H9 (cell line): ENCODE measurements at regions not wholly inside any gene's neighbourhood (a gene's known extent, or its start where the extent isn't known, plus 50 kb on each side); places are given as distances from the start of the nearest gene placed in this dataset.

Experiments
- DNase-seq: peaks from one replicate; pipeline ENCODE4 v3.0.0-alpha.2; 2017
- H2AFZ ChIP-seq: one replicate; pipeline ENCODE4 v1.6.1; 2013; ENCODE audit warnings: mild to moderate bottlenecking, low read length, control low read depth, moderate library complexity
- H2AK5ac ChIP-seq: 2 replicates; pipeline ENCODE4 v1.6.1; 2013; ENCODE audit warnings: low read length, control low read depth, mixed read lengths; ENCODE audit not compliant: insufficient read length
- H2BK120ac ChIP-seq: one replicate; pipeline ENCODE4 v1.6.1; 2013; ENCODE audit warnings: low read depth, mild to moderate bottlenecking, low read length, control low read depth, inconsistent platforms; ENCODE audit not compliant: poor library complexity, severe bottlenecking
- H2BK12ac ChIP-seq: 2 replicates; pipeline ENCODE4 v1.6.1; 2013; ENCODE audit warnings: low read length, control low read depth, mixed read lengths, low read depth; ENCODE audit not compliant: insufficient read length
- H2BK15ac ChIP-seq: 2 replicates; pipeline ENCODE4 v1.6.1; 2013; ENCODE audit warnings: low read depth, low read length, control low read depth
- H2BK20ac ChIP-seq: one replicate; pipeline ENCODE4 v1.6.1; 2013; ENCODE audit warnings: low read depth, mild to moderate bottlenecking, low read length, control low read depth, inconsistent platforms; ENCODE audit not compliant: poor library complexity, severe bottlenecking
- H2BK5ac ChIP-seq: 2 replicates; pipeline ENCODE4 v1.6.1; 2013; ENCODE audit warnings: low read length, control low read depth, mixed read lengths; ENCODE audit not compliant: insufficient read length
- H3K14ac ChIP-seq: 2 replicates; pipeline ENCODE4 v1.6.1; 2013; ENCODE audit warnings: low read length, control low read depth; ENCODE audit not compliant: insufficient read depth
- H3K18ac ChIP-seq: 2 replicates; pipeline ENCODE4 v1.6.1; 2013; ENCODE audit warnings: low read depth, mild to moderate bottlenecking, mixed read lengths, low read length, control low read depth; ENCODE audit not compliant: insufficient read length
- H3K23ac ChIP-seq: 2 replicates; pipeline ENCODE4 v1.6.1; 2013; ENCODE audit warnings: low read length, control low read depth, mixed read lengths, low read depth; ENCODE audit not compliant: insufficient read length
- H3K23me2 ChIP-seq: 2 replicates; pipeline ENCODE4 v1.6.1; 2013; ENCODE audit warnings: low read depth, mild to moderate bottlenecking, mixed read lengths, low read length, control low read depth; ENCODE audit not compliant: insufficient read length, poor library complexity, severe bottlenecking
- H3K27ac ChIP-seq: 2 replicates; pipeline ENCODE4 v1.5.1; 2013; ENCODE audit warnings: low read length, control low read depth, mixed read lengths, low read depth; ENCODE audit not compliant: insufficient read length
- H3K27me3 ChIP-seq: 2 replicates; pipeline ENCODE4 v1.6.1; 2013; ENCODE audit warnings: low read length, control low read depth, inconsistent platforms; ENCODE audit not compliant: insufficient read depth
- H3K4ac ChIP-seq: 2 replicates; pipeline ENCODE4 v1.6.1; 2013; ENCODE audit warnings: low read depth, mild to moderate bottlenecking, control low read depth, inconsistent platforms, low read length, moderate library complexity
- H3K4me1 ChIP-seq: 2 replicates; pipeline ENCODE4 v1.6.1; 2013; ENCODE audit warnings: low read length, control low read depth, inconsistent platforms; ENCODE audit not compliant: insufficient read depth
- H3K4me2 ChIP-seq: 2 replicates; pipeline ENCODE4 v1.6.1; 2013; ENCODE audit warnings: low read length, control low read depth, mixed read lengths; ENCODE audit not compliant: insufficient read length, insufficient read depth
- H3K56ac ChIP-seq: 2 replicates; pipeline ENCODE4 v1.6.1; 2013; ENCODE audit warnings: low read depth, mild to moderate bottlenecking, mixed read lengths, low read length, control low read depth; ENCODE audit not compliant: insufficient read length
- H3K79me1 ChIP-seq: 2 replicates; pipeline ENCODE4 v1.6.1; 2013; ENCODE audit warnings: low read depth, mild to moderate bottlenecking, moderate library complexity, low read length, control low read depth, inconsistent platforms; ENCODE audit not compliant: insufficient read depth, poor library complexity, severe bottlenecking
- H3K79me2 ChIP-seq: 2 replicates; pipeline ENCODE4 v1.6.1; 2013; ENCODE audit warnings: low read length, control low read depth, inconsistent platforms; ENCODE audit not compliant: insufficient read depth
- H3K9ac ChIP-seq: 2 replicates; pipeline ENCODE4 v1.6.1; 2013; ENCODE audit warnings: low read length, control low read depth, mixed read lengths; ENCODE audit not compliant: insufficient read length; ENCODE audit errors: extremely low read depth
- H3K9me3 ChIP-seq: one replicate; pipeline ENCODE4 v1.6.1; 2013; ENCODE audit warnings: low read depth, low read length, inconsistent platforms; ENCODE audit not compliant: control insufficient read depth
- H3T11ph ChIP-seq: one replicate; pipeline ENCODE4 v1.6.1; 2013; ENCODE audit warnings: mild to moderate bottlenecking, low read length, control low read depth, inconsistent platforms
- H4K20me1 ChIP-seq: one replicate; pipeline ENCODE4 v1.6.1; 2013; ENCODE audit not compliant: control insufficient read depth, insufficient read length, insufficient read depth
- H4K5ac ChIP-seq: 2 replicates; pipeline ENCODE4 v1.6.1; 2013; ENCODE audit warnings: low read depth, mild to moderate bottlenecking, mixed read lengths, low read length, control low read depth; ENCODE audit not compliant: insufficient read length
- H4K8ac ChIP-seq: replicated peaks from 2 replicates; pipeline ENCODE4 v1.6.1; 2013; ENCODE audit warnings: low read length, control low read depth, mixed read lengths, low read depth; ENCODE audit not compliant: insufficient read length
- H4K91ac ChIP-seq: 2 replicates; pipeline ENCODE4 v1.6.1; 2013; ENCODE audit warnings: low read depth, mild to moderate bottlenecking, moderate library complexity, mixed read lengths, low read length, control low read depth; ENCODE audit not compliant: insufficient read length
- H3K27ac Mint-ChIP-seq, 3 experiments: 2 replicates in 2 of 3; 3 replicates in 1 of 3; pipeline ENCODE4 v1.8.0; 2020 to 2021; ENCODE audit warnings: mixed read lengths in 3 of 3, mild to moderate bottlenecking in 1 of 3, moderate library complexity in 1 of 3
- H3K27me3 Mint-ChIP-seq: 2 replicates; pipeline ENCODE4 v1.8.0; 2021; ENCODE audit warnings: low read depth, mild to moderate bottlenecking, moderate library complexity, mixed read lengths
- H3K36me3 Mint-ChIP-seq, 3 experiments: 2 replicates in 2 of 3; 3 replicates in 1 of 3; pipeline ENCODE4 v1.8.0; 2020 to 2021; ENCODE audit warnings: low read depth in 3 of 3, mixed read lengths in 3 of 3; ENCODE audit not compliant: insufficient read depth in 1 of 3
- H3K4me1 Mint-ChIP-seq, 2 experiments: 2 replicates each; pipeline ENCODE4 v1.8.0; 2020; ENCODE audit warnings: mixed read lengths in 2 of 2
- H3K4me3 Mint-ChIP-seq, 2 experiments: 2 replicates in 1 of 2; 3 replicates in 1 of 2; pipeline ENCODE4 v1.8.0; 2020 to 2021; ENCODE audit warnings: mild to moderate bottlenecking in 2 of 2, mixed read lengths in 2 of 2, moderate library complexity in 1 of 2
- H3K9me3 Mint-ChIP-seq, 2 experiments: 2 replicates in 1 of 2; 3 replicates in 1 of 2; pipeline ENCODE4 v1.8.0; 2020; ENCODE audit warnings: mild to moderate bottlenecking in 2 of 2, mixed read lengths in 2 of 2, moderate library complexity in 1 of 2
- CTCF ChIP-seq: fragments of 200-600 bp; sonication (generic); conservative IDR thresholded peaks from 3 replicates; pipeline ENCODE4 v1.8.0; 2021; ENCODE audit warnings: antibody characterized with exemption, mild to moderate bottlenecking
- WGBS: extraction: QIAGEN DNeasy Blood & Tissue Kit; methylation state at CpG from one replicate; pipeline ENCODE4 v1.1.7; 2013; ENCODE audit warnings: missing lambda C conversion rate, low lambda C conversion rate, mixed read lengths; ENCODE audit not compliant: insufficient read length; ENCODE audit errors: extremely low coverage; 5-methylcytosine and 5-hydroxymethylcytosine counted together

GRCh38 chr17:14622615-14623101, 321.8 kb downstream of the HS3ST3B1 start:
- no peak overlapping the region for H4K5ac ChIP-seq
- H3K18ac ChIP-seq = no peak overlapping the region
- no peak overlapping the region for H3K4ac ChIP-seq
- no peak overlapping the region for H3K4me2 ChIP-seq
- H2AFZ ChIP-seq = no peak overlapping the region
- H3K27me3 Mint-ChIP-seq = peaks cover 3% of the 10 kb centered on the region
- H3K14ac ChIP-seq = no peak overlapping the region
- no peaks in the 10 kb centered on the region for H3K4me1 ChIP-seq
- H3K9me3 Mint-ChIP-seq = peaks cover 0 to 3% of the 10 kb centered on the region in 2 experiments; a peak in 1 of 5 replicates
- peaks cover 8 to 11% of the 10 kb centered on the region in 2 experiments for H3K4me1 Mint-ChIP-seq
- no peaks in the 10 kb centered on the region for H3K23me2 ChIP-seq
- no peak for TF ChIP-seq CTCF
- H3K27ac Mint-ChIP-seq = no peak overlapping the region
- H2AK5ac ChIP-seq = no peak overlapping the region
- H3K79me2 ChIP-seq = no peaks in the 10 kb centered on the region
- H3K79me1 ChIP-seq = no peaks in the 10 kb centered on the region
- H3K56ac ChIP-seq = no peak overlapping the region
- H3K36me3 Mint-ChIP-seq = no peaks in the 10 kb centered on the region
- H2BK120ac ChIP-seq = no peak overlapping the region
- H3K9me3 ChIP-seq = no peaks in the 10 kb centered on the region
- no peak overlapping the region for H4K91ac ChIP-seq
- no peak overlapping the region for H3K23ac ChIP-seq
- no peak overlapping the region for H3K27ac ChIP-seq
- H2BK15ac ChIP-seq = no peak overlapping the region
- no peak overlapping the region for H3T11ph ChIP-seq
- H2BK5ac ChIP-seq = no peak overlapping the region
- WGBS = no CpG with 5 or more reads among the region's 5 CpGs
- H3K9ac ChIP-seq = no peak overlapping the region
- no peaks in the 10 kb centered on the region for H4K20me1 ChIP-seq
- no peak overlapping the region for H2BK20ac ChIP-seq
- no peak overlapping the region for H3K4me3 Mint-ChIP-seq
- H2BK12ac ChIP-seq = no peak overlapping the region
- DNase-seq = no peak
- H3K27me3 ChIP-seq = no peaks in the 10 kb centered on the region
- H4K8ac ChIP-seq = no peak overlapping the region
